PC-9 (cell line): ENCODE measurements at regions not wholly inside any gene's neighbourhood (a gene's known extent, or its start where the extent isn't known, plus 50 kb on each side); places are given as distances from the start of the nearest gene placed in this dataset.

Experiments used
- CTCF ChIP-seq: fragments of 200-600 bp; sonication (generic); conservative IDR thresholded peaks from 2 replicates; pipeline ENCODE4 v1.6.1; 2017; ENCODE audit warnings: mixed run types, antibody characterized with exemption, mild to moderate bottlenecking, moderate library complexity
- EZH2 ChIP-seq: fragments of 200-600 bp; sonication (generic); IDR thresholded peaks from 2 replicates; pipeline ENCODE4 v1.8.0; 2017; ENCODE audit warnings: antibody characterized with exemption, low read depth

- TF ChIP-seq CTCF (no peak), EZH2 (no peak)
Measured at GRCh38 chr1:242585616-242586359, 61.3 kb upstream of the PLD5 start.
